DOHH2 (cell line): ENCODE measurements at regions not wholly inside any gene's neighbourhood (a gene's known extent, or its start where the extent isn't known, plus 50 kb on each side); places are given as distances from the start of the nearest gene placed in this dataset.

Source experiments
- CTCF ChIP-seq: fragments of 200-600 bp; sonication (generic); IDR thresholded peaks from one replicate; pipeline ENCODE4 v1.5.1; 2014; ENCODE audit warnings: antibody characterized with exemption, mild to moderate bottlenecking, low read depth, low read length; ENCODE audit not compliant: poor library complexity, severe bottlenecking
- EZH2phosphoT487 ChIP-seq: fragments of 200-600 bp; sonication (generic); IDR thresholded peaks from 2 replicates; pipeline ENCODE4 v1.6.1; 2017; ENCODE audit warnings: borderline replicate concordance, mild to moderate bottlenecking, antibody characterized with exemption, low read length, moderate library complexity, mixed read lengths

GRCh38 chr2:62439425-62439824 is 66.6 kb downstream of the TMEM17 start:
- no peak for TF ChIP-seq CTCF
- TF ChIP-seq EZH2phosphoT487, result no peak
